ENCODE measurements at regions not wholly inside any gene's neighbourhood (a gene's known extent, or its start where the extent isn't known, plus 50 kb on each side); places are given as distances from the start of the nearest gene placed in this dataset.

- no peak for DNase-seq
These were observed 471.8 kb downstream of the KDM4C start for GRCh38 chr9:7229571-7229970.

- DNase-seq = no peak
These were observed 471.0 kb downstream of the KDM4C start for GRCh38 chr9:7228726-7229125.

- no peak for DNase-seq
These were observed 470.2 kb downstream of the KDM4C start for GRCh38 chr9:7227951-7228350.

GRCh38 chr9:7226007-7226640, 468.4 kb downstream of the KDM4C start:
- DNase-seq = no peak

Measured in activated effector memory CD4-positive, alpha-beta T cell treated with Interleukin-2 at 50 U/mL for 16 hours (primary cell).